ENCODE measurements at regions not wholly inside any gene's neighbourhood (a gene's known extent, or its start where the extent isn't known, plus 50 kb on each side); places are given as distances from the start of the nearest gene placed in this dataset.

- no peak for DNase-seq (ENCODE audit: low read depth)
- TF ChIP-seq CTCF (conservative IDR thresholded peaks at IDR 0.05; ENCODE audit: low read depth, low read length) = no peak
- no peak overlapping the region for H3K4me3 ChIP-seq (ENCODE audit: low read length)
These were observed 53.3 kb upstream of the LNX1 start for GRCh38 chr4:53644607-53645006.

Data from retinal pigment epithelial cell (primary cell).